ENCODE measurements at regions not wholly inside any gene's neighbourhood (a gene's known extent, or its start where the extent isn't known, plus 50 kb on each side); places are given as distances from the start of the nearest gene placed in this dataset.

DNA sequence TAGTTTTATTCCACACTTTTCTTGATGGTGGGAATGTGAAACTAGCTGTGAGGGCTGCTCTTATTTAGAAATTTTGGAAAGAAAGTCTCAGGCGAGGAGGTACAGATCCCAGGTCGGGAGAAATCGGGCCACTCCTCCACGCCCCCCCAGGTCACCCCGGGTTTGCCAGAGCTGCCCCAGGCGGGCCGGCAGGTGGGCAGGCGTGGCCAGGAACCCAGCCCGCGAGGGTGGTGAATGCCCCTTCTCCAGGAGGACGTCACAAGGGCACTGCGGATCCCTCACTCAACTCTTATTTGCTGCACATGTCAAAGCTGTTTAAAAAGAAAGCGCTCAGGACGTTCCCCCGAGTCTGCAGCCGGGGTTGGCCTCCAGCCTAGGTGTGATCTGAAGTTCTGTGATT, 60.5 kb upstream of the SLCO4A1 start:
- CTCF ChIA-PET, result no interaction called here
- Histone ChIP-seq H3K36me3 (ENCODE audit: control insufficient read depth, insufficient read depth, low read length) (no peaks in the 10 kb centered on the region), H3K23ac (ENCODE audit: low read depth, low read length) (no peak overlapping the region), H3K56ac (ENCODE audit: extremely low read depth, insufficient read depth, low read length) (no peak overlapping the region), H4K20me1 (ENCODE audit: insufficient read depth, low read length) (peaks cover 5% of the 10 kb centered on the region; the same call in 1 of the 2 replicates), H3K14ac (replicated peaks; ENCODE audit: low read depth, low read length) (no peak overlapping the region), H3K18ac (ENCODE audit: low read depth, low read length) (no peak overlapping the region), H2BK20ac (ENCODE audit: low read depth, low read length) (no peak overlapping the region), H3K9me1 (ENCODE audit: insufficient read depth, low read length) (peaks cover 4% of the 10 kb centered on the region; the same call in 1 of the 2 replicates), H4K8ac (ENCODE audit: low read depth in 2 of 2, low read length in 2 of 2) (no peak overlapping the region), H3K9ac (ENCODE audit: low read depth, low read length) (no peak overlapping the region), H4K5ac (ENCODE audit: low read depth, low read length) (no peak overlapping the region), H4K91ac (ENCODE audit: insufficient read depth, low read depth, low read length) (no peak overlapping the region), H2AK5ac (ENCODE audit: low read depth, low read length) (no peak overlapping the region), H3K9me3 (ENCODE audit: control insufficient read depth, insufficient read depth, low read length) (no peaks in the 10 kb centered on the region), H3K79me1 (ENCODE audit: low read depth in 1 of 2, low read length in 2 of 2) (no peaks in the 10 kb centered on the region), H2BK5ac (ENCODE audit: low read depth, low read length, poor library complexity, severe bottlenecking) (no peak overlapping the region), H2BK120ac (ENCODE audit: low read depth, low read length) (no peak overlapping the region), H2BK15ac (ENCODE audit: low read depth, low read length) (no peak overlapping the region), H3K4me1 (ENCODE audit: control insufficient read depth, insufficient read depth, low read length) (no peaks in the 10 kb centered on the region), H3K27me3 (ENCODE audit: control insufficient read depth, insufficient read depth, low read length) (peaks cover 54% of the 10 kb centered on the region), H2AFZ (replicated peaks; ENCODE audit: low read length, poor library complexity) (no peak overlapping the region), H3K27ac (ENCODE audit: insufficient read depth, low read length) (no peak overlapping the region), H3K4ac (ENCODE audit: low read depth, low read length) (no peak overlapping the region), H3K4me2 (ENCODE audit: low read depth, low read length) (no peak overlapping the region), H3K4me3 (ENCODE audit: insufficient read depth, low read depth, low read length) (no peak overlapping the region), H2AK9ac (replicated peaks; ENCODE audit: low read depth, low read length, poor library complexity) (no peak overlapping the region)
- ATAC-seq (ENCODE audit: low read depth) (no peak), DNase-seq (no peak)
- POLR2A ChIA-PET (ENCODE audit: unreplicated experiment), result no interaction called here
- intact Hi-C loops (cut with micrococcal nuclease) (no loop called here), in situ Hi-C loops (cut with MboI; ENCODE audit: low sequenced_read_pairs) (no loop called here), dilution Hi-C loops (cut with HindIII; ENCODE audit: low sequenced_read_pairs, unreplicated experiment) (no loop called here)
- no peak for TF ChIP-seq MXI1 (IDR thresholded peaks at IDR 0.05; ENCODE audit: borderline replicate concordance, low read depth, low read length)
- TF ChIP-seq POLR2A (IDR thresholded peaks at IDR 0.05; ENCODE audit: low read depth, low read length), result no peak
- TF ChIP-seq RFX5 (IDR thresholded peaks at IDR 0.05; ENCODE audit: low read depth, low read length), result no peak
- TF ChIP-seq, protein P1, sequence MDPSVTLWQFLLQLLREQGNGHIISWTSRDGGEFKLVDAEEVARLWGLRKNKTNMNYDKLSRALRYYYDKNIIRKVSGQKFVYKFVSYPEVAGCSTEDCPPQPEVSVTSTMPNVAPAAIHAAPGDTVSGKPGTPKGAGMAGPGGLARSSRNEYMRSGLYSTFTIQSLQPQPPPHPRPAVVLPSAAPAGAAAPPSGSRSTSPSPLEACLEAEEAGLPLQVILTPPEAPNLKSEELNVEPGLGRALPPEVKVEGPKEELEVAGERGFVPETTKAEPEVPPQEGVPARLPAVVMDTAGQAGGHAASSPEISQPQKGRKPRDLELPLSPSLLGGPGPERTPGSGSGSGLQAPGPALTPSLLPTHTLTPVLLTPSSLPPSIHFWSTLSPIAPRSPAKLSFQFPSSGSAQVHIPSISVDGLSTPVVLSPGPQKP (IDR thresholded peaks at IDR 0.05; ENCODE audit: borderline replicate concordance, low read depth, low read length), result no peak
- TF ChIP-seq MAFK (IDR thresholded peaks at IDR 0.05; ENCODE audit: low read depth, low read length), result no peak
- no peak for TF ChIP-seq CHD1 (IDR thresholded peaks at IDR 0.05; ENCODE audit: low read depth, low read length)
- TF ChIP-seq FOS (IDR thresholded peaks at IDR 0.05; ENCODE audit: low read depth, low read length), result no peak
- TF ChIP-seq, protein P2, sequence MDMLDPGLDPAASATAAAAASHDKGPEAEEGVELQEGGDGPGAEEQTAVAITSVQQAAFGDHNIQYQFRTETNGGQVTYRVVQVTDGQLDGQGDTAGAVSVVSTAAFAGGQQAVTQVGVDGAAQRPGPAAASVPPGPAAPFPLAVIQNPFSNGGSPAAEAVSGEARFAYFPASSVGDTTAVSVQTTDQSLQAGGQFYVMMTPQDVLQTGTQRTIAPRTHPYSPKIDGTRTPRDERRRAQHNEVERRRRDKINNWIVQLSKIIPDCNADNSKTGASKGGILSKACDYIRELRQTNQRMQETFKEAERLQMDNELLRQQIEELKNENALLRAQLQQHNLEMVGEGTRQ (IDR thresholded peaks at IDR 0.05; ENCODE audit: low read depth, low read length), result no peak
- TF ChIP-seq SMC3 (IDR thresholded peaks at IDR 0.05; ENCODE audit: low read depth, low read length), result no peak
- TF ChIP-seq RAD21 (IDR thresholded peaks at IDR 0.05; ENCODE audit: low read length), result no peak
- no peak for TF ChIP-seq CEBPB (IDR thresholded peaks at IDR 0.05; ENCODE audit: low read depth, low read length)
- no peak for TF ChIP-seq BHLHE40 (IDR thresholded peaks at IDR 0.05; ENCODE audit: low read depth, low read length)
- TF ChIP-seq, protein P3, sequence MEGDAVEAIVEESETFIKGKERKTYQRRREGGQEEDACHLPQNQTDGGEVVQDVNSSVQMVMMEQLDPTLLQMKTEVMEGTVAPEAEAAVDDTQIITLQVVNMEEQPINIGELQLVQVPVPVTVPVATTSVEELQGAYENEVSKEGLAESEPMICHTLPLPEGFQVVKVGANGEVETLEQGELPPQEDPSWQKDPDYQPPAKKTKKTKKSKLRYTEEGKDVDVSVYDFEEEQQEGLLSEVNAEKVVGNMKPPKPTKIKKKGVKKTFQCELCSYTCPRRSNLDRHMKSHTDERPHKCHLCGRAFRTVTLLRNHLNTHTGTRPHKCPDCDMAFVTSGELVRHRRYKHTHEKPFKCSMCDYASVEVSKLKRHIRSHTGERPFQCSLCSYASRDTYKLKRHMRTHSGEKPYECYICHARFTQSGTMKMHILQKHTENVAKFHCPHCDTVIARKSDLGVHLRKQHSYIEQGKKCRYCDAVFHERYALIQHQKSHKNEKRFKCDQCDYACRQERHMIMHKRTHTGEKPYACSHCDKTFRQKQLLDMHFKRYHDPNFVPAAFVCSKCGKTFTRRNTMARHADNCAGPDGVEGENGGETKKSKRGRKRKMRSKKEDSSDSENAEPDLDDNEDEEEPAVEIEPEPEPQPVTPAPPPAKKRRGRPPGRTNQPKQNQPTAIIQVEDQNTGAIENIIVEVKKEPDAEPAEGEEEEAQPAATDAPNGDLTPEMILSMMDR (conservative IDR thresholded peaks at IDR 0.05; ENCODE audit: low read depth, low read length), result no peak
- TF ChIP-seq RCOR1 (IDR thresholded peaks at IDR 0.05; ENCODE audit: insufficient replicate concordance, low read length), result no peak
- TF ChIP-seq MAZ (IDR thresholded peaks at IDR 0.05; ENCODE audit: borderline replicate concordance, low read depth, low read length), result no peak
- no peak for TF ChIP-seq NFE2L2 (IDR thresholded peaks at IDR 0.05; ENCODE audit: low read depth, low read length)
- BruUV-seq (replicated peaks), result no TSS peak
- WGBS, 2 experiments (ENCODE audit: extremely low coverage in 2 of 2, insufficient read length in 1 of 2), result 0% methylated on average over 2 of the region's 16 CpGs; no CpG with 5 or more reads in 1 of the 2 experiments

Data from IMR-90 (cell line).